ENCODE measurements at regions not wholly inside any gene's neighbourhood (a gene's known extent, or its start where the extent isn't known, plus 50 kb on each side); places are given as distances from the start of the nearest gene placed in this dataset.
"Not testable (repeated sequence)": the region's sequence is repeated elsewhere in the genome, so short reads cannot be mapped to it uniquely, and the experiment has no call there.

GRCh38 chr12:96085475-96085874 lies 50.1 kb upstream of the LTA4H start:
- no peak for DNase-seq (ENCODE audit: low read depth in 2 of 2)

GRCh38 chr12:96086190-96086589 lies 50.8 kb upstream of the LTA4H start:
- not testable (repeated sequence) for DNase-seq (ENCODE audit: low read depth in 2 of 2)

- DNase-seq (ENCODE audit: low read depth in 2 of 2), result no peak
Measured at GRCh38 chr12:96091833-96092232, 56.4 kb upstream of the LTA4H start.

GRCh38 chr12:96093543-96094196 lies 58.3 kb upstream of the LTA4H start:
- DNase-seq (ENCODE audit: low read depth in 2 of 2), result peak in 1 of 2 donors; percentile 33

- peak; percentile 22 to 95 for DNase-seq (ENCODE audit: low read depth in 2 of 2)
Measured at GRCh38 chr12:96094201-96094600, 58.8 kb upstream of the LTA4H start.

- no peak for DNase-seq (ENCODE audit: low read depth in 2 of 2)
Measured at GRCh38 chr12:96098631-96099030, 63.2 kb upstream of the LTA4H start.

- DNase-seq (ENCODE audit: low read depth in 2 of 2), result peak in 1 of 2 donors; percentile 60
Measured at GRCh38 chr12:96099421-96099820, 64.0 kb upstream of the LTA4H start.

GRCh38 chr12:96099986-96100385 lies 64.6 kb upstream of the LTA4H start:
- DNase-seq (ENCODE audit: low read depth in 2 of 2), result peak; percentile 33 to 52

GRCh38 chr12:96101806-96102205 lies 66.4 kb upstream of the LTA4H start:
- no peak for DNase-seq (ENCODE audit: low read depth in 2 of 2)

- peak in 1 of 2 donors; percentile 82 for DNase-seq (ENCODE audit: low read depth in 2 of 2)
Measured at GRCh38 chr12:96103067-96103644, 67.8 kb upstream of the LTA4H start.

- no peak for DNase-seq (ENCODE audit: low read depth in 2 of 2)
Measured at GRCh38 chr12:96104566-96104965, 69.2 kb upstream of the LTA4H start.

- DNase-seq (ENCODE audit: low read depth in 2 of 2), result no peak
Measured at GRCh38 chr12:96106137-96106536, 70.8 kb upstream of the LTA4H start.

- DNase-seq (ENCODE audit: low read depth in 2 of 2), result peak in 1 of 2 donors; percentile 22
Measured at GRCh38 chr12:96107236-96107635, 71.8 kb upstream of the LTA4H start.

- peak; percentile 47 to 90 for DNase-seq (ENCODE audit: low read depth in 2 of 2)
Measured at GRCh38 chr12:96108321-96108720, 72.9 kb upstream of the LTA4H start.

- DNase-seq (ENCODE audit: low read depth in 2 of 2), result not testable (repeated sequence)
Measured at GRCh38 chr12:96108941-96109340, 73.6 kb upstream of the LTA4H start.

GRCh38 chr12:96112733-96113132 lies 77.3 kb upstream of the LTA4H start:
- DNase-seq (ENCODE audit: low read depth in 2 of 2), result peak in 1 of 2 donors; percentile 37

- no peak for DNase-seq (ENCODE audit: low read depth in 2 of 2)
Measured at GRCh38 chr12:96117460-96117859, 76.7 kb upstream of the ELK3 start.

GRCh38 chr12:96120359-96121100 lies 73.6 kb upstream of the ELK3 start:
- DNase-seq (ENCODE audit: low read depth in 2 of 2), result no peak

- no peak for DNase-seq (ENCODE audit: low read depth in 2 of 2)
Measured at GRCh38 chr12:96121271-96121711, 72.9 kb upstream of the ELK3 start.

- DNase-seq (ENCODE audit: low read depth in 2 of 2), result not testable (repeated sequence)
Measured at GRCh38 chr12:96128292-96128691, 65.9 kb upstream of the ELK3 start.

GRCh38 chr12:96130396-96131059 lies 63.6 kb upstream of the ELK3 start:
- no peak for DNase-seq (ENCODE audit: low read depth in 2 of 2)

- DNase-seq (ENCODE audit: low read depth in 2 of 2), result no peak
Measured at GRCh38 chr12:96131230-96131788, 62.9 kb upstream of the ELK3 start.
